GM23248 (cell line): ENCODE measurements at regions not wholly inside any gene's neighbourhood (a gene's known extent, or its start where the extent isn't known, plus 50 kb on each side); places are given as distances from the start of the nearest gene placed in this dataset.

ENCODE experiments used
- EZH2 ChIP-seq: fragments of 200-600 bp; sonication (generic); IDR thresholded peaks from 2 replicates; pipeline ENCODE4 v1.6.1; 2018; ENCODE audit warnings: antibody characterized with exemption, mild to moderate bottlenecking; ENCODE audit not compliant: insufficient read depth, poor library complexity, severe bottlenecking
- EZH2phosphoT487 ChIP-seq: fragments of 200-600 bp; sonication (generic); IDR thresholded peaks from 2 replicates; pipeline ENCODE4 v1.6.1; 2018; ENCODE audit warnings: antibody characterized with exemption, moderate library complexity, mild to moderate bottlenecking, low read depth; ENCODE audit not compliant: insufficient read depth

DNA sequence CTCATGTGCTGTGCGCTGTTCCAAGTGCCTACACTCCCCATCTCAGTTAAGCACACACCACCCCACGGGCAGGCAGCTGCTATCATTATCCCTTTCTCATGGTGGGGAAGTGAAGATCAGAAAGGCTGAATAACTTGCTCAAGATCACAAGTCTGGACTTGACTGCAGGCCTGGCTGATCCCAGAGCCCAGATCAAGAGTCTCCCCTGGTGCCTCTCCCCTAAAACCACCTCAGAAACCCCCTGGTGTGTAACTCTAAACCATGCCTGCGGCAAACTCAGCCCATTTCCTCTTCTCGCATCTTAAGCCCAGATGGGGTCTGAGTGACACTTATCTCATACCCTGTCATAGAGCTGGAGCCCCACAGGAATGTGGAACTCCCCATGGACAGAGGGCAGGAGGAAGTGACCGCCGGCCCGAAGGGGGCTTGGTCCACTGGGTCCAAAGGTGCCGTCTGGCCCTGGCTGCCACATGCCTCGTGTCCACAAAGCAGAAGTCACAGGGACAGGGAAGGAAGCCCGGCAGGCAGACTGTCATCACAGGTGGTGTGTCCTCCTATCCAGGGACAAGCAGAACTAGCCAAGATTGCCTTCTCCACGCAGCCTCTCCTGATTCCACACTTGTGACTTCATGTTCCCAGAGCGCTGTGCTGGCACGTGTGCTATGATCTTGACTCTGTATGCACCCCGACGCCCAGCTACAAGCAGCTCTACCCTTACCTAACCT lies 92.1 kb downstream of the SYF2 start:
- TF ChIP-seq EZH2: no peak
- no peak for TF ChIP-seq EZH2phosphoT487
